Lung (tissue), 11 donors: ENCODE measurements at regions not wholly inside any gene's neighbourhood (a gene's known extent, or its start where the extent isn't known, plus 50 kb on each side); places are given as distances from the start of the nearest gene placed in this dataset.

Experiments
- ATAC-seq: fragments of 200-7000 bp; cut with Tn5 transposase; one replicate; pipeline ENCODE4 v1.9.1; 2020; ENCODE audit warnings: moderate number of reproducible peaks; ENCODE audit not compliant: insufficient read depth, low FRiP score
- DNase-seq, 3 donors: peaks; one replicate each; pipeline ENCODE4 v3.0.0-alpha.2; 2013 to 2017
- H3K27ac ChIP-seq, 2 donors: one replicate each; pipeline ENCODE4 v1.5.1; 2013; ENCODE audit warnings: mild to moderate bottlenecking in 2 of 2, moderate library complexity in 2 of 2, control low read depth in 1 of 2, inconsistent platforms in 1 of 2, low read depth in 1 of 2, low read length in 1 of 2
- H3K27me3 ChIP-seq, 3 donors: one replicate each; pipeline ENCODE4 v1.5.1; 2013; ENCODE audit warnings: low read length in 2 of 3; ENCODE audit not compliant: control insufficient read depth in 3 of 3, insufficient read depth in 3 of 3
- H3K36me3 ChIP-seq, 4 donors: one replicate each; pipeline ENCODE4 v1.5.1; 2013; ENCODE audit warnings: low read length in 4 of 4, mild to moderate bottlenecking in 1 of 4, moderate library complexity in 1 of 4; ENCODE audit not compliant: control insufficient read depth in 4 of 4, insufficient read depth in 4 of 4
- H3K4me1 ChIP-seq, 5 donors: one replicate each; pipeline ENCODE4 v1.5.1; 2013; ENCODE audit warnings: low read length in 5 of 5, mild to moderate bottlenecking in 2 of 5, moderate library complexity in 1 of 5; ENCODE audit not compliant: control insufficient read depth in 5 of 5, insufficient read depth in 5 of 5
- H3K4me3 ChIP-seq: one replicate; pipeline ENCODE4 v1.5.1; 2013; ENCODE audit warnings: mild to moderate bottlenecking, control low read depth, moderate library complexity
- H3K9ac ChIP-seq, 2 donors: one replicate each; pipeline ENCODE4 v1.5.1; 2013; ENCODE audit warnings: low read length in 2 of 2, control low read depth in 1 of 2; ENCODE audit not compliant: insufficient read depth in 1 of 2
- H3K9me3 ChIP-seq, 4 donors: one replicate each; pipeline ENCODE4 v1.5.1; 2013; ENCODE audit warnings: low read length in 3 of 4, mild to moderate bottlenecking in 1 of 4, moderate library complexity in 1 of 4; ENCODE audit not compliant: control insufficient read depth in 4 of 4, insufficient read depth in 3 of 4
- CTCF ChIP-seq: IDR thresholded peaks from 2 replicates; pipeline ENCODE4 v1.5.1; 2012; ENCODE audit warnings: mild to moderate bottlenecking; ENCODE audit errors: control extremely low read depth, extremely low read depth
- WGBS, 2 donors: extraction: QIAGEN DNeasy Blood & Tissue Kit; methylation state at CpG; one replicate each; pipeline ENCODE4 v1.1.7; 2013; 5-methylcytosine and 5-hydroxymethylcytosine counted together
- donor health status: control.
- donor health status: control.
- donor health status: Bipolar disorder and iron deficiency.
- donor health status: healthy.
- donor health status: DM: yes; HTN: yes; CAD: no.

- no peak overlapping the region for H3K4me3 ChIP-seq
- H3K36me3 ChIP-seq, result no peaks in the 10 kb centered on the region
- ATAC-seq (no peak), DNase-seq (no peak)
- 88 to 95% methylated on average over 4 of the region's 4 CpGs for WGBS, 2 donors
- no peaks in the 10 kb centered on the region for H3K4me1 ChIP-seq
- TF ChIP-seq CTCF, result no peak
- no peak overlapping the region for H3K27ac ChIP-seq
- no peaks in the 10 kb centered on the region for H3K27me3 ChIP-seq
- peaks cover 0 to 19% (median 6%) of the 10 kb centered on the region in 4 donors for H3K9me3 ChIP-seq
- H3K9ac ChIP-seq, result no peak overlapping the region
Measured at GRCh38 chr22:47687776-47688175, 925.3 kb downstream of the TBC1D22A start.

- ATAC-seq, result no peak
- TF ChIP-seq CTCF, result no peak
- WGBS, 2 donors, result 82 to 86% methylated on average over 5 of the region's 5 CpGs
Measured at GRCh38 chr22:47687346-47687655, 924.9 kb downstream of the TBC1D22A start.

GRCh38 chr22:47686594-47687345, 924.3 kb downstream of the TBC1D22A start:
- TF ChIP-seq CTCF, result no peak
- no peaks in the 10 kb centered on the region for H3K4me1 ChIP-seq
- no peak overlapping the region for H3K9ac ChIP-seq
- H3K9me3 ChIP-seq, result peaks cover 0 to 27% (median 6%) of the 10 kb centered on the region in 4 donors
- WGBS, 2 donors, result 72 to 86% methylated on average over 11 of the region's 11 CpGs
- DNase-seq (no peak), ATAC-seq (no peak)
- H3K4me3 ChIP-seq, result no peak overlapping the region
- H3K27me3 ChIP-seq, result no peaks in the 10 kb centered on the region
- H3K27ac ChIP-seq, result no peak overlapping the region
- no peaks in the 10 kb centered on the region for H3K36me3 ChIP-seq

More at GRCh38 chr22:47687346-47687655, 924.9 kb downstream of the TBC1D22A start:
- no peaks in the 10 kb centered on the region for H3K36me3 ChIP-seq
- H3K27me3 ChIP-seq, result no peaks in the 10 kb centered on the region
- no peak overlapping the region for H3K4me3 ChIP-seq
- H3K9me3 ChIP-seq, result peaks cover 0 to 22% (median 6%) of the 10 kb centered on the region in 4 donors
- H3K9ac ChIP-seq, result no peak overlapping the region
- no peak overlapping the region for H3K27ac ChIP-seq
- DNase-seq, result no peak
- no peaks in the 10 kb centered on the region for H3K4me1 ChIP-seq
